DOHH2 (cell line): ENCODE measurements at regions not wholly inside any gene's neighbourhood (a gene's known extent, or its start where the extent isn't known, plus 50 kb on each side); places are given as distances from the start of the nearest gene placed in this dataset.

ENCODE experiments used
- H3F3A ChIP-seq: fragments of 200-600 bp; sonication (generic), shearing (Covaris generic); 2 replicates; pipeline ENCODE4 v1.6.0; 2016; ENCODE audit warnings: antibody characterized with exemption, mild to moderate bottlenecking; ENCODE audit not compliant: control insufficient read depth, insufficient read depth
- H3K27ac ChIP-seq: fragments of 200-600 bp; sonication (generic); 2 replicates; pipeline ENCODE4 v1.5.1; 2014; ENCODE audit warnings: low read depth, mild to moderate bottlenecking, low read length, moderate library complexity
- H3K27me3 ChIP-seq: fragments of 200-600 bp; sonication (generic); 2 replicates; pipeline ENCODE4 v1.6.1; 2014; ENCODE audit warnings: mild to moderate bottlenecking, low read length, mixed read lengths; ENCODE audit not compliant: control insufficient read depth
- H3K36me3 ChIP-seq: fragments of 200-600 bp; sonication (generic); 2 replicates; pipeline ENCODE4 v1.6.1; 2014; ENCODE audit warnings: mild to moderate bottlenecking, low read length, moderate library complexity, mixed read lengths; ENCODE audit not compliant: control insufficient read depth
- H3K4me1 ChIP-seq: fragments of 200-600 bp; sonication (generic); 2 replicates; pipeline ENCODE4 v1.6.1; 2014; ENCODE audit warnings: mild to moderate bottlenecking, low read length, mixed read lengths; ENCODE audit not compliant: control insufficient read depth
- H3K4me2 ChIP-seq: fragments of 200-600 bp; sonication (generic); 2 replicates; pipeline ENCODE4 v1.6.0; 2014; ENCODE audit warnings: mild to moderate bottlenecking, low read length, moderate library complexity
- H3K4me3 ChIP-seq: fragments of 200-600 bp; sonication (generic); 2 replicates; pipeline ENCODE4 v1.5.1; 2014; ENCODE audit warnings: mild to moderate bottlenecking, low read length, mixed read lengths
- H3K79me2 ChIP-seq: fragments of 200-600 bp; sonication (generic); 2 replicates; pipeline ENCODE4 v1.6.1; 2014; ENCODE audit warnings: mild to moderate bottlenecking, low read length, mixed read lengths; ENCODE audit not compliant: control insufficient read depth
- H3K9me2 ChIP-seq: fragments of 200-600 bp; sonication (generic); replicated peaks from 2 replicates; pipeline ENCODE4 v1.6.1; 2014; ENCODE audit warnings: mild to moderate bottlenecking, low read length, mixed read lengths; ENCODE audit not compliant: control insufficient read depth
- H3K9me3 ChIP-seq: fragments of 200-600 bp; sonication (generic); 2 replicates; pipeline ENCODE4 v1.6.1; 2014; ENCODE audit warnings: antibody characterized with exemption, low read length, mixed read lengths; ENCODE audit not compliant: control insufficient read depth, insufficient read depth
- H4K20me1 ChIP-seq: fragments of 200-600 bp; sonication (generic); 2 replicates; pipeline ENCODE4 v1.6.0; 2014; ENCODE audit warnings: low read depth, mild to moderate bottlenecking, antibody characterized with exemption, low read length, moderate library complexity; ENCODE audit not compliant: control insufficient read depth, insufficient read depth
- CTCF ChIP-seq: fragments of 200-600 bp; sonication (generic); IDR thresholded peaks from one replicate; pipeline ENCODE4 v1.5.1; 2014; ENCODE audit warnings: antibody characterized with exemption, mild to moderate bottlenecking, low read depth, low read length; ENCODE audit not compliant: poor library complexity, severe bottlenecking
- EZH2phosphoT487 ChIP-seq: fragments of 200-600 bp; sonication (generic); IDR thresholded peaks from 2 replicates; pipeline ENCODE4 v1.6.1; 2017; ENCODE audit warnings: borderline replicate concordance, mild to moderate bottlenecking, antibody characterized with exemption, low read length, moderate library complexity, mixed read lengths

- Histone ChIP-seq H4K20me1 (no peaks in the 10 kb centered on the region), H3K9me2 (no peaks in the 10 kb centered on the region), H3K36me3 (no peaks in the 10 kb centered on the region), H3K27me3 (no peaks in the 10 kb centered on the region), H3K79me2 (no peaks in the 10 kb centered on the region), H3K4me2 (no peak overlapping the region), H3K4me1 (no peaks in the 10 kb centered on the region), H3K27ac (no peak overlapping the region), H3K4me3 (no peak overlapping the region), H3K9me3 (no peaks in the 10 kb centered on the region), H3F3A (no peaks in the 10 kb centered on the region)
- TF ChIP-seq CTCF = no peak
- no peak for TF ChIP-seq EZH2phosphoT487
Measured at GRCh38 chr3:99071096-99071495, 169.6 kb upstream of the DCBLD2 start.

GRCh38 chr3:99069973-99070372 is 168.5 kb upstream of the DCBLD2 start:
- Histone ChIP-seq H4K20me1 (no peaks in the 10 kb centered on the region), H3K79me2 (no peaks in the 10 kb centered on the region), H3K36me3 (no peaks in the 10 kb centered on the region), H3F3A (no peaks in the 10 kb centered on the region), H3K4me1 (no peaks in the 10 kb centered on the region), H3K27me3 (no peaks in the 10 kb centered on the region), H3K4me2 (no peak overlapping the region), H3K27ac (no peak overlapping the region), H3K4me3 (no peak overlapping the region), H3K9me2 (no peaks in the 10 kb centered on the region), H3K9me3 (no peaks in the 10 kb centered on the region)
- TF ChIP-seq EZH2phosphoT487 = no peak
- TF ChIP-seq CTCF = no peak

- Histone ChIP-seq H3K9me3 (no peaks in the 10 kb centered on the region), H3K27me3 (no peaks in the 10 kb centered on the region), H3K4me3 (no peak overlapping the region), H3K27ac (no peak overlapping the region), H3K4me1 (no peaks in the 10 kb centered on the region), H3K79me2 (no peaks in the 10 kb centered on the region), H3K4me2 (no peak overlapping the region), H4K20me1 (no peaks in the 10 kb centered on the region), H3F3A (no peaks in the 10 kb centered on the region), H3K36me3 (no peaks in the 10 kb centered on the region), H3K9me2 (no peaks in the 10 kb centered on the region)
- TF ChIP-seq CTCF (no peak), EZH2phosphoT487 (no peak)
Measured at GRCh38 chr3:99066863-99067262, 165.4 kb upstream of the DCBLD2 start.

GRCh38 chr3:99049164-99049563 is 147.7 kb upstream of the DCBLD2 start:
- TF ChIP-seq CTCF = no peak
- TF ChIP-seq EZH2phosphoT487 = no peak
- Histone ChIP-seq H3K4me1 (no peaks in the 10 kb centered on the region), H3K27ac (no peak overlapping the region), H3K79me2 (no peaks in the 10 kb centered on the region), H3K4me3 (no peak overlapping the region), H3F3A (no peaks in the 10 kb centered on the region), H3K4me2 (no peak overlapping the region), H3K27me3 (no peaks in the 10 kb centered on the region), H3K36me3 (no peaks in the 10 kb centered on the region), H3K9me2 (no peaks in the 10 kb centered on the region), H3K9me3 (no peaks in the 10 kb centered on the region), H4K20me1 (no peaks in the 10 kb centered on the region)
